ENCODE measurements at regions not wholly inside any gene's neighbourhood (a gene's known extent, or its start where the extent isn't known, plus 50 kb on each side); places are given as distances from the start of the nearest gene placed in this dataset.
"Not testable (repeated sequence)": the region's sequence is repeated elsewhere in the genome, so short reads cannot be mapped to it uniquely, and the experiment has no call there.

DNA sequence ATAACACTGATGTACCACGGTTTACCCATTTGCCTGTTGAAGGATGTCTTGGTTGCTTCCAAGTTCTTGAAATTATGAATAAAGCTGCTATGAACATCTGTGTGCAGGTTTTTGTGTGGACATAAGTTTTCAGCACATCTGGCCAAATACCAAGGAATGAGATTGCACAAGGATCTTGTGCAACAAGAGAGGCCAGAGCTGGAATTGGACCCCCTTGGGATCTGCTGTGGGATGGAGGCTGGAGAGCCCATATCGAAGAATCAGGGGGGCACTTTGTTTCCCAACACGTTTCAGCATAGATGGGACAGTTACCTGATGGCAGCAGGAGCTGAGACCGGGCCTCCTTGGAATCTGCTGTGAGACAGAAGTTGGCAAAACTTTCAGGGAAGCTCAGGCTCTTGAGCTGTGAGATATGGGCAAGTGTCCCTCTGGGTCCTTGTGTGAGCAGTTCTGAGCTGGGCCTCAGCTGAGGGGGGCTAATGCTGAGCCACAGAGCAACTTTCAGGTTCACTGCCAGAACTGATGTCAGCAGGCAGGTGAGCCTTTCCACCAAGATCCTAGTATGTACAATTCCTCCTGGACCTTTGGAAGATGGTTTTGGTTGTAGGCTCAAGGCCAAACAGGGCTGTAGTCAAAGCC lies 115.2 kb upstream of the RAB18 start:
- DNase-seq (ENCODE audit: low read depth): no peak

DNA sequence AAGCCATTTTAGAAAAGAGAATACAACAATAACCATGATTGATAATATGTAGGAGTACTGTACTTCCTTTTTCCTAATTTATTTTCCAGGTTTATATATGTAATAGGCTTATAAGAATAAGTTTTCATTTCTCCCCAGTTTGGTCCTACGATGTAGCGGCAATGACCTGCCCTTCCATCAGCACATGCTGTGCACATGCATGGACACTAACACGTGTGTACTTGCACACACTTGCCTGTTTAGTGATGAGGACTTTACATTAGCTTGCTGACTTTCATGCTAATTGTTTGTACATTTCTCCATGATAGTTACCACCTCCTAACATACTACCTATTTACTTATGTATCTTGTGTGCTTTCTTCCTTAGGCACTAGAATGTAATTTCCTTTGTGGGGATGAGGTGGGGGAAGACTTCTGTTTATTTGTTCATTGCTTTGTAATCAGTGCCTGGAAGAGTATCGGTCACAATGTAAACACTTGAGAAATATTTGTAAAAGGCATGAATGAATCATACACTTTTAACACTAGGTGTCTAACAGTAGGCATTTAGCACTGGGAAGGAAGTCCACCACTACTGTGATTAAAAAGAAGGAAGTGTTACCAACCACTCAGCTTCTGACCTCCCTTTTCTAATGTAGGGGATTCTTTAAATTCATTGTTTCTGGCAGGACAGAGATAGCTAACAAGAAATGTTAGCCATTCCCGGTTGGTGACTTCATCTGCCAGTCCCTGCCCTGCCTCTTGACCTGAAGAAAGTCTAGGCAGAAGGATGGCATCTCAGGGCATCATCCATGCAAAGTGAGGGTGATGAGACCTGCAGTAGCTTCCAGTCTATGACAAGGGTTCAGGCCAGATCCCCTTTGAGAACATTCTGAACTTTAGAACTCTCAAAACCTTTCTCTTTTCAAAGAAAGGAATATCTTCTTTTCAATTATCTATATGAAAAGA lies 120.2 kb upstream of the RAB18 start:
- peak; percentile 56 for DNase-seq (ENCODE audit: low read depth)

DNA sequence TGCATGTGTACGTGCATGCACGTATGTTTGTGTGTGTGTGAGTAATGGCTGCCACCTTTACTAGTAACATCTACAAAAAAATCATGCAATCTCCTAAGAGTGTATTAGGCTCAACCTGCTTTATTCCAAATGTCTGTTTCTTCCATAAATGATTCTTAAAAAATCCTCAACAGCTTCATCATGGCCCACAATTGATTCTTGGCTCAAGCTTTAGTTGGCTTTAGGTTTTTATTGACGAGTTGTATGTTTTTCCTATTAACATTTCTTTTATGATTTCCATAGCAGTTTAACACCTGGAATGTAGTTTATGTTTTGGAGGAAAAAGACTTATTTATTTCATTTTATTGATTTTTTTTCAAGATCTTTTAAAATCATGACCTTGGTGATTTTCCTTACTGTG lies 121.9 kb upstream of the RAB18 start:
- DNase-seq (ENCODE audit: low read depth): no peak

DNA sequence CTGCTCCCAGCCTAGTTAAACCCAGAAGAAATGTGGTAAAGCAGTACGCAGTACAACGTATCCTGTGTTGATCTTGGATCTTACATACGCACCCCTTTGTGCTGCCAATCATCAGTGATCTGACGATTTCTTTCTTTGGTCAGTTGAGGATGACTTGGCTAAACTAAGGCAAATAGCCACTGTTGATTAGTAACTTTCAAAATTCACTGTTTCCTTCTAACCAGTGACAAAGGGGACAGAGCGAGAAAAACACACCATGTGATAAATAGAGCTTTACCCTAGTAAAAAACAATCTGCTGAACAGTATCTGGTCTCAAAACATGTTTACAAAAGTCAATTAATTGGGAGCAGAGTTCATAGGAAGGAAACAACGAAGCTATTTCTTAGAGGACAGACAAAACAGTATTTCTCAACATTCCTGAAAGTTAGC lies 123.2 kb upstream of the RAB18 start:
- no peak for DNase-seq (ENCODE audit: low read depth)

DNA sequence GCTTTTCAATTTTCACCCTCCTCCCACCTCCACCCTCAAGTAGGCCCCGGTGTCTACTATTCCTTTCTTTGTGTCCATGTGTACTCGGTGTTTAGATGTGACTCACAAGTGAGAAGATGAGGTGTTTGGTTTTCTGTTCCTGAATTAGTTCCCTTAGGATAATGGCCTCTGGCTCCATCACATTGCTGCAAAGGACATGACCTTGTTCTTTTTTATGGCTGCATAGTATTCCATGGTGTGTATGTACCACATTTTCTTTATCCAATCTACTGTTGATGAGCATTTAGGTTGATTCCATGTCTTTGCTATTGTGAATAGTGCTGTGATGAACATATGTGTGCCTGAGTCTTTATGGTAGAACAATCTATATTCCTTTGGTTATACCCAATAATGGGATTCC lies 125.1 kb upstream of the RAB18 start:
- not testable (repeated sequence) for DNase-seq (ENCODE audit: low read depth)

DNA sequence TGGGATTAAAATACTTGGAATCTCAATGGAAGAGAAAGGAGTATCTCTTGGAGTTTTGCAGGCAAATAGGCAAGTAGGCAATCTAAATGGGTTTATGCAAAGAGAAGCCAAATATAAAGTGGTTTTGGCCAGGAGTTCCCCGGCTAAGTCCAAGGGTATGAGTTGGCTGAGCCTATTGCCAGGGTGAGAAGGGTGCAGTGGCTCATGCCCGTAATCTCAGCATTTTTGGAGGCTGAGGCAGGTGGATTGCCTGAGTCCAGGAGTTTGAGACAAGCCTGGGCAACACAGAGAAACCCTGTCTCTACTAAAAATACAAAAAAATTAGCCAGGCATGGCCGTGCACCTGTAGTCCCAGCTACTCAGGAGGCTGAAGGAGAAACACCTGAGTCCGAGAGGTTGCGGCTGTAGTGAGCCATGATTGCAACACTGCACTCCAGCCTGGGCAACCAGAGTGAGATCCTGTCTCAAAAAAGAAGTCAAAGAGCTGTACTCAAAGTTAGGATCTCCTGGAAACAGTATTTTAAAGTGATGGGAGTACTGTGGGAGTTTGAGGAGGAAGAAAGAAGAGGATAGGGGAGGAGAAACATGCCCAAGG lies 130.4 kb upstream of the RAB18 start:
- no peak for DNase-seq (ENCODE audit: low read depth)

DNA sequence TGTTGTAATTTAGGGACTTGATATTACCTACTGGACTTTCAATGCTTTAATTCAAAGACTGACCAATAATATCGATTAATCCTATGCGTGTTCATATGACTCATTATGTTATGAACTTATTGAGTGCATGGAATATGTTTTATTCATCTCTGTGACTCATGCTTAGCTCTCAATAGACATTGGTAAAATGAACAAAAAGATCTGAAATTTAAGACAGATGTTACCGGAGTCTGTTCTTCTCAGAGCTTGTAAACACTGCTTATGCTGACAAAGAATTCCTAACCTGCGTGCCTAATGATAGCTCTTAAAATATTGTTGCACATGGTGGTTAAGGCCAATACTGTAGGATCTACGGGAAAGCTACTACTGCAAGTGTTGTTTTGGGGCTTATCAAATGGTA lies 131.5 kb upstream of the ACBD5 start:
- DNase-seq (ENCODE audit: low read depth): no peak

DNA sequence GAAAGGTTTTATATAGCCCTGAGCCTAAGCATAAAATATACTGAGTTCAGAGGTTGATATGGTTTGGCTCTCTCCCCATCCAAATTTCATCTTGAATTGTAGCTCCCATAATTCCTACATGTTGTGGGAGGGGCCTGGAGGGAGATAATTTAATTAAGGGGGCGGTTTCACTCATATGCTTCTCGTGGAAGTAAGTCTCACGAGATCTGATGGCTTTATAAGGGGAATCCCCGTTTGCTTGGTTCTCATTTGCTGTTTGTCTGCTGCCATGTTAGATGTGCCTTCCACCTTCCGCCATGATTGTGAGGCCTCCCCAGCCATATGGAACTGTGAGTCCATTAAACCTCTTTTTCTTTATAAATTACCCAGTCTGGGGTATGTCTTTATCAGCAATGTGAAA lies 130.8 kb upstream of the ACBD5 start:
- not testable (repeated sequence) for DNase-seq (ENCODE audit: low read depth)

DNA sequence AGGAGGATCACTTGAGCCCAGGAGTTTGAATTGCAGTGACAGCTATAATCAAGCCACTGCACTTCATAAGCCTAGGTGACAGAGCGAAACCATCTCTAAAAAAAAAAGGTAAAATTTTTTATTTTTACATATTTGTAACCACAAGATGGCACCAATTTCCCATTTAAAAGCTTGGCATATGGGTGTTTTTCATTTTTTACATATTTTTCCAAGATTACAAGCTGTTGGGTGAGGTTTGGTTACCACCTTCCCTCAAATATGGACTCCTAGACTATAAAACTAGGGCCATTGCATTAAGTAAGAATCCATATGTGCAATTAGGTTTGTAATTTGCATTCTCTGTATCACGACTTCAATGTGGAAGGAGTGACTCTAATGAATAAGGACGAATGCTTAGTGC lies 129.3 kb upstream of the ACBD5 start:
- DNase-seq (ENCODE audit: low read depth): no peak

DNA sequence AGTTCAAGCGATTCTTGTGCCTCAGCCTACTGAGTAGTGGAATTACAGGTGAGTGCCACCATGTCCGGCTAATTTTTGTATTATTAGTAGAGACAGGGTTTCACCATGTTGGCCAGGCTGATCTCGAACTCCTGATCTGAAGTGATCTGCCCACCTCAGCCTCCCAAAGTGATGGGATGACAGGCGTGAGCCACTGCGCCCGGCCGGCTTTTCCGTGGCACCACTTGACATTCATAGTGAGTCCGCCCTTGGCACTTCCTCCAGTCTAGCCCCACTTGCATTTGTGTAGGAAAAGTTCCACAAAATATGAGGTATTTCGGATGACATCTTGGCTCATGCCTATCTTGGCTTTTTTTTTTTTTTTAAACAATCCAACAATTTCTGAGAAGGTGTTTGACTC lies 128.1 kb upstream of the ACBD5 start:
- no peak for DNase-seq (ENCODE audit: low read depth)

DNA sequence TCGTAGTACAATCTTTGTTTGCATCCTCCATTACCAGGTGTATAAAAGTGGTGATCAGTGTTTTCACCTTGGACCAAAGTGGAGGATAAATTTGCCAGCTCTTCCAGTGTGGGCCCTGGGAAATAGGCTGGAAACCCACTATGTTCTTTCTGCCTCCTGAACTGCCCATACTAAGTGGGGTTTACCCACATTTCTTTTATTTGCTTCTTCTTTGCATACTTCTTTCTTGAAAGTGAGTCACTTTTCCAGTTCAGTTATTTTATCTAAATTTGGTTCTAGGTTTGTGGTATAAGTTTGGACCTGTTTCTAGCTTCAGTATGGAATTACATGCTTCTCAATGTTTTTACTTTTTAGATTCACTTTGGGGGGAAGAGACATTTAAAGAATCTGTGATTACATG lies 126.2 kb upstream of the ACBD5 start:
- no peak for DNase-seq (ENCODE audit: low read depth)

DNA sequence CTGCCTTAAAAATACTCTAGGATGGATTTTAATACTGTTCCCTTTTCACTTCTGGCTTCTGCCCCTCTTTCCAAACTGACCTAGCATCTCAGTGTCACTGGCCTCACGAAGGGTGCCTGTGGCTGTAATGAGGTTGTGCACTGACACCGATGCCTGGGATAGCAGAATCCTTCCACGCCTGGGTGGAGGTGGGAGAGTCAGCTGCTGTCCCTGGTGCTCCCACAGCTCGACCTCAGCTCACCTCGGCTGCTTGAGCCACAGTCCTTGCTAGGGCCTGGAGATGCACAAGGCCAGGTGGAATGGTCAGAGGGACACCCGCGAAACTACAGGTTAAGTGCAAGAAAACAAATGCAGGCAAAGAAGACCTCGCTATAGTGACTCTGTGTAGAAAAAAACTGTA lies 123.4 kb upstream of the ACBD5 start:
- DNase-seq (ENCODE audit: low read depth): no peak

DNA sequence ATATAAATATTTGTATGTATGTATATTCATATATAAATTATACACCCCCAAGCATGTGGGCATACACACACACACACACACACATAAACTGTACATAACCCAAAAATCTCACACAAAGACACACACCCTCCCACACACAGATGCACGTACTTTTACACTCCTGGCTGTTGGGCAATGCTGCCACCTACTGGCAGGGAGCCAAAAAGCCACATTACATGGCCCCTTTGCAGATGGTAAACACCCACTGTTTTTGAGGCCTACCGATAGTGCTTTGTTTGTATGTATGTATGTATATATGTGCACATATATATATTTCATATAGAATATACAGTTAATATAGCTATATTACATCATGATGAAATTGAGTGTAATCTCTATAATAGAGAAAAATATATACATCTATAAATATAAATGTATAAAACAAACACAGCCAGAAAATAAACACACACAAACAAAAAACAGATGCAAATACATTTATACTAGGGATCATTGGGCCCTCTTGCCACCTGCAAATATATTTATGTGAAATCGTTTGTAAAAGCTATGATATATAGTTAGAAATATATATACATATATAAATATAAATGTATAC lies 120.1 kb upstream of the ACBD5 start:
- peak; percentile 56 for DNase-seq (ENCODE audit: low read depth)

DNA sequence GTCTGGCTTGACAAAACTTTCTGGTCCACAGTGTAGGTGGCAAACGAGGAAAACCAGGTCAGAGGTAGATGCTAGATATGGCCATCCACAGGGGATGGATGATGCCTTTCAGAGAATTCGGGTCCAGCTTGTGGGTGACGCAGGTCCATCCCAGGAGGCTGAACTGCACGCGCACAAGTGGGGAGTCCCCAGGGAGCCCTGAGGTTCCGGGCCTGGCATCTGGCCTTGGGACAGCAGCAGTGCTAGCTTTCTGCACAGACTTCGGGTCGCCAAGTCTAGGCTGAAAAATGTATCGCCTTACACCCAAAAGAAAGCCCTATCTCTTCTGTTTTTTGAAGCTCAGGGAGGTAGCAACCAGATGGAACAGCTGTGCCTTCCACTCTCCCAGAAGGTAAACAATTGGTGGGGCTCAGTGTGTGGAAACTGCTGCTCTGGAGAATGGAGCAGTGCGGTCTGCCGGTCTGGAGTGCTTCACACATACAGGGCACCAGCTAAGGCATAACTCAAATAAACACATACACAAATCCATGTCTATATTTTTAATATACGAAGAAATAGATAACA lies 119.3 kb upstream of the ACBD5 start:
- no peak for DNase-seq (ENCODE audit: low read depth)

DNA sequence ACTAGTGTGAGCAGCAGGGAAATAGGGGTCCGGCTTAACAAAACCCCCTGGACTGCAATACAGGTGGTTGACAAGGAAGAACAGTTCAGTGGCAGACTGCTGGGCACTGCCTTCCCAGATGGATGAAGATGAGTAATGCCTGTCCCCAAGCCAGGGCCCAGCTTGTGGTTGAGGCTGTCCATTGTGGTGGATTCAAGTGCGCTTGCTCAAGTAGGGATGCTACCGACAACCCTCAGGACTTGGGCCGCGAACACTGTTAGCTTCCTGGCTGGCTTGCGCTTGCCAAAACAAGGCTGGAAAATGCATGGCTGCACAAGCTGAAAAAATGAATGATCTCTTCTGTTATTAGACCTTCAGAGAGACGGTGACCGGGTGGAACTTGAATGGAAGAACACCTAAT lies 116.1 kb upstream of the ACBD5 start:
- DNase-seq (ENCODE audit: low read depth): no peak

DNA sequence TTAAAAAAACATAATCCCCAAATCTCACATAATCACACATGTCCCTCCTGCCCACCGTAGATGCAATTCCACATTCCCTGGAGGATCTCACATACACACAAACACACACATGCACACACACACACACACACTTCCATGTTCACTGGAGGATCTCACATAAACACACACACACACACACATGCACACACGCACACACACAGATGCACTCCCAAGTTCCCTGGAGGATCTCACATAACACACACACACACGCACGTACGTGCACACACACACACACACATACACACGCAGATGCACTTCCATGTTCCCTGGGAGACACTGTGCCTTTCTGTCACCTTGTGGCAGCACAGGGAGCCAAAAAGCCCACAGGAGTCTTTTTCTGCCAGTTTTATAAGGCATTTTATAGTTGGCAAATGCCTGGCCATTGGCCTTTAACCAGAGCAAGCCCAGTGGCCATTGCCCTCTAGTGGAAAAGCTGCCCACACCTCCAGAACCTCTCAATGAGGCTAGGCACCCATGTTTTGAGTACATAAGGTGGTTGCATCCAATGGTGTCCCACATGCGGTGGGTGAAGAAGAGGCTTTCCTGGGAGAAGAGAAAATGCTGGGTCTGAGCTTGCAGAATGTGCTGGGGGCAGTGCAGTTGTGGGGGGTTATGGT lies 115.4 kb upstream of the ACBD5 start:
- no peak for DNase-seq (ENCODE audit: low read depth)

DNA sequence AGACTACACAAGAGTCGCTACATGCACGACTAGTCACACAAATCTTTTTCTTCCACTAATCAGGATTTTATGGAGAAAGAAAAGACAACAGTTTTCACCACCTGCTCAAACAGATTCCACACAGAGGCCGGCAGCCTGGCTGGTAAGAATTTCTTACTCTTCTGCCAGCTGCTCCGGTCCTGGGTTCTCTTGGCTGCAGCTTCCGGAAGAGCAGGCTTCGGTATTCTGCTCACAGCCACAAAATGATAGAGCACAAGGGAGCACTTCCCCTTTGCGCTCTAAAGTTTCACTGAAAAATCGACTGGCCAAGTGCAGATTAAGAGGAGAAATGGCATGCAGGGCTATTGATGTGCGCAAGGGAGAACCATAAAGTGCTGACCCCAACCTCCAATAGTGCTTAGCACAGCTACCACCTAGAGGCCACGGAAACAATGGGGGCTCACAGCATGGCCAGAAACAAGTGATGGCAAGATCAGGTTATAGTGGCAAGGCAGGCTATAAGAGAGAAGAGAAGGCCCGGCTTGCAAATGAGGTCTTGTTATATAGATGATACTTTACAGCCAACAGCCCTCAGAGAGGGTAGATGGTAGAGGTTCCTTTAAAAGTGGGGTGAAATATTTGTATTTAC lies 114.2 kb upstream of the ACBD5 start:
- not testable (repeated sequence) for DNase-seq (ENCODE audit: low read depth)

DNA sequence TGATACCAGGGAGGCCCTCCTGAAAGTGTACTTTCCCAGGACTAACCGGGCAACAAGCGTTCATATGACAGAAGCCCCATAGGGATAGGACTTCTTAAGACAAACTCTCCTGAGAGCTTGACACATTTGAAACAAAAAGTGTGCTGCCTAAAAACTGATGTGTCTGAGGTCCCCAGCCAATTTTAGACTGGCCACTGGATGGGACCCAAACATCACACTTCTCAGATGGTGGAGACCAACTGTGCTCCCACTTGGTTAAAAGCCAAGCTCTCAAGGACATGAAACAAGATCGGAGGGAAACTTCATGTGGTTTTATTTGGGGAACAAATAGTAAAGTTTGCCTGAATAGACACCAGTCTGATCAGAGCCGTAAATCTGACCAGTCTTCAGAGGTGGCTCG lies 113.5 kb upstream of the ACBD5 start:
- DNase-seq (ENCODE audit: low read depth): not testable (repeated sequence)

DNA sequence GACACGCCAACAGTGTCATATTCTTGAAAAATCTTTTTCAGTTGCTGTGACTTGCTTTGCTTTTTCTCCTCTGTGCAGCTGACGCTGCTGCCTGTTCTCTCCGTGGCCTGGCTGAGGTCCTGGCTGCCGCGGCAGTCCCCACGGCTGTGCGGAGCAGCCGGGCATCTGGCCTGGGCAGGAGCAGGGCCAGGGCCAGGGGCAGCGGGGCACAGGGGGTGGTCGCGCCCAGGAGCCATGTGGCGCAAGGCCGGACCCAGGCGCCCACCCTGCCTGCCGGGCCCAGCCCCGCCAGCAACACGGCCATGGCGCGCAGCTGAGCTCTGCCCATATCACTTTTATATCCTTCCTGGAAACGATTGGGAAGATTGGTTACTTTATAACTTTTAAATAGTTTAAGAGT lies 109.4 kb upstream of the ACBD5 start:
- DNase-seq (ENCODE audit: low read depth): no peak

DNA sequence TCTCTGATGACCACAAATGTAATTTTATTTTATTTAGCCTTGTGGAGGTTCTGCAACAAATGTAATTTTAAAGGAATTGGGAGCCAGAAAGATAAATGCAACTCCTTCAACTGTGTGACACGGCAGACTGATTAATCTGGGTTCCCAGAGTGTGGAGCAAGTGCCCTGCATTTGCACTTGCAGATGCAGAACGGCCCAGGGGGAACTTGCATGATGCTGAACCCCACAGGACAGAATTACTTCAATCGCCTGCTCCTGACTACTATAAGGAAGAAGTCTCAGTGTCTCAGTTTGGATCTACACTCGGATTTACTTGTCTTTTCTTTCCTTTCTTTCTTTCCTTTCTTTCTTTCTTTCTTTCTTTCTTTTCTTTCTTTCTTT lies 107.2 kb upstream of the ACBD5 start:
- not testable (repeated sequence) for DNase-seq (ENCODE audit: low read depth)

DNA sequence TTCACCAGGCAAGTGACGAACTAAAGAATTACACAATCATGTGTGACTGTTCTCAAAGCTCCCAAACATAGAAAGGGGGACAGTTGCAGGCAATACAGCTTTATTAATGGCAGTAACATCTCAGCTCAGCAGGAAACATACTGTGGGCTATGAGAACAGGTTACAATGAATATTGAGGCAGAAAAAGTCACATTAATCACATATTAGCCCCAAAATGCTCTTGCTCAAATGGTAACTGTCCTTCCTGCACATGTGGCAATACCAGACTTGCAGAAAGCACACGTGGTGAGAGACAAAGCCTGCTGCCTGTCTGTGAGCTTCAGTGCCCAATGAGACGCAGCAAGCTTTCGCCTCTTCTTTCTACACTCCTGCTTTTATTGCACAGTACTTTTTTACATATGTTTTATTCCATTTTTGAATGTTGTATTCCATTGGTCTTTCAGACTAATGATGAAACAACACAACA lies 104.9 kb upstream of the ACBD5 start:
- DNase-seq (ENCODE audit: low read depth): no peak
